Activated CD4-positive, alpha-beta T cell treated with anti-CD3 and anti-CD28 coated beads, Interleukin-2, Interleukin-6, amounts not matched to agents 100 ng/mL and 50 ng/mL, durations not matched to agents 16 hours and 8 hours (primary cell): ENCODE measurements at regions not wholly inside any gene's neighbourhood (a gene's known extent, or its start where the extent isn't known, plus 50 kb on each side); places are given as distances from the start of the nearest gene placed in this dataset.
"Not testable (repeated sequence)": the region's sequence is repeated elsewhere in the genome, so short reads cannot be mapped to it uniquely, and the experiment has no call there.

Experiments used
- DNase-seq: peaks from one replicate; pipeline ENCODE4 v3.0.0-alpha.2; 2020

DNA sequence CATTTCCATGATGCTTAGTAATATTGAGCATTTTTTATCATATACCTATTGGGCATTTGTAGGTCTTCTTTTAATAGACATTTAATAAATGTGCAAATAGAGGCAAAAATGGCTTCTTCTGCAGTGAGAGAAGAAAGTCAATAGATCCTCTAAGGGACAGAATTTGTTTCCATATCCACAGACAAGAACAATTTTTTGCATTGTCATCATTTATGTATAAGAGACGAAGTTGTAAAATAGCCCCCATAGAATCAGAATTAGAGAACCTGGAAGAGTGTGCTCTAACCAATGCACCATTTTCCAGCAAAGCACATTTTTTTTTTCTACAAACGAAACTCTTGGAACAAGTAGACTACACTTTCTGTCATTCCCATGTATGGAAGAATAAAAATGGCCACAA is 365.1 kb upstream of the PDE3A start:
- DNase-seq = no peak

DNA sequence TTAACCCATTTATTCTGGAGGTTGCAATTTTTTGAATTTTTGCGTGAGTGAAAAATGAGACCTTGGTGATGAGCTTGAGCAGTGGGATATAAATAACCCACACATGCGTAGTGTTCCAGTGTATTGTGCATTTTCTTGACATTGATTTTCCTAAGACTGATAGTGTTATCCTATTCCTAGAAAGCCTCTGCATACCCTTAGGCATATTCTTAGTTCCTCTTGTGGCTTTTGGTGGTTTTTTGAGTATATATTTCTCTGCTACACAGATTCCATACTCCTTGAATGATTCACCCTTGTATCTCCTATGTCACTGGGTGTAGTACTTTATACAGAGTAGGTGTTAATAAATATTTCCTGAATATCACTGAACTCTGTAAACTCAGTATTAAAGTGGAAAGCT is 363.4 kb upstream of the PDE3A start:
- DNase-seq = no peak

DNA sequence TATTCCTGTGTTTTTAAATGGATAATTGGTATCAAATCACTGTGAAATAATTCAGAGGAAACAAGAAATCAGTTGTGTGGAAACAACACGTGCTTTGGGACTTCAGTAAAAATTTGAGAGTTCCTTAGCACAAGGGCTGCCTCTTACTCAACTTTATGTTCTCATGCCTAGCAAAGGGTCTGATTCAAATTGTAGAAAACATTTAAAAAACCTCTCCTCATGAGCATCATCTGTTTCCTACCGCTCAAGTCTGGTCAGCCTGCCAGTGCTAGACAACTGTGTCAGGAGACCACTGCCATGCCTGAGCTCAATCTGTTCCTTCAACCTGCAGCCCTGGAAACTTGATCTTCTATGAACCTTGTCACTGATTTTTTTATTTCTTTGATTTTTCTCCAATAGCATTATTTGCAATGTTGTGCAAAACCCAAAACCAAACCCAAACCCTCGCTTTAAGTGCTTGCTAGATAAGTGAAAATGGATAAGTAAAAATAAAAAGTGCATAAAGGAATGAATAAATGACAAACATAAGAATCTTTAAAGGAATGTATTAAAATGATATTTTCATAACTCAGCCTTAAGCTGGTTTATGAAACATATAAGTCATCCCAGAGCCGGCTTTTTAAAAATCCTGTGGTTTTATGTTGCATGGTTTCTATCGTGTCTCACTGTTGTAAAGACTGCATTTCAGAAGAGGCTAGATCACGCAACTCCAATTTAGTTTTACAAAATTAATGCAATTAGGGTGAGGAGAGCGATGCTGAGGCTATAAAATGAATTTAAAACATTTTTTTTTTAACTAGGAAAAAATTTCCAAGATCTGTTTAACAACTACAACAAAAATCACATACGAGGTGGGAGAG is 361.2 kb upstream of the PDE3A start:
- DNase-seq = no peak

DNA sequence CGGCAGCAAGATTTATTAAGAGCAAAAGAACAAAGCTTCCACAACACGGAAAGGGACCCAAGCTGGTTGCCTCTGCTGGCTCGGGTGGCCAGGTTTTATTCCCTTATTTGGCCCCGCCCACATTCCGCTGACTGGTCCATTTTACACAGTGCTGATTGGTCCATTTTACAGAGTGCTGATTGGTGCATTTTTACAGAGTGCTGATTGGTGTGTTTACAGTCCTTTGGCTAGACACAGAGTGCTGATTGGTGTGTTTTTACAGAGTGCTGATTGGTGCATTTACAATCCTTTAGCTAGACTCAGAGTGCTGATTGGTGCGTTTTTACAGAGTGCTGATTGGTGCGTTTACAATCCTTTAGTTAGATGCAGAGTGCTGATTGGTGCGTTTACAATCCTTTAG is 358.4 kb upstream of the PDE3A start:
- not testable (repeated sequence) for DNase-seq

DNA sequence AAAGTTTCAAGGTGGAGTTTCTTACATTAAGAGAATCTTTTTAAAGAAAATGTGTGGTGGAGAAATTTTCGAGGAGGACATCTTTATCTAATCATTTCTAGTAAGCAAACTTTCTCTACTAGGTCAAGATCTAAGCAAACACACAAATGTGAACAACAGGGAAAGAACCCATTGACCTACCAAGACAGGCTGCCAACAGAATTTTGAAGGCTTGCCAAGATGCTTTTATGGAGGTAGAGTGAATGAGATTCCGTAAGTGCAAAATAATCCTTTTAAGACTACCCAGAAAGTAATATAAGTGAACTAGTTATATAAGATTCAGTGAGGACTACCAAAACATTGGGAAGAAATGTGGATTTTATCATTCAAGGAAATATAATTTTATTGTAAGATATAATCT is 357.1 kb upstream of the PDE3A start:
- DNase-seq = no peak

DNA sequence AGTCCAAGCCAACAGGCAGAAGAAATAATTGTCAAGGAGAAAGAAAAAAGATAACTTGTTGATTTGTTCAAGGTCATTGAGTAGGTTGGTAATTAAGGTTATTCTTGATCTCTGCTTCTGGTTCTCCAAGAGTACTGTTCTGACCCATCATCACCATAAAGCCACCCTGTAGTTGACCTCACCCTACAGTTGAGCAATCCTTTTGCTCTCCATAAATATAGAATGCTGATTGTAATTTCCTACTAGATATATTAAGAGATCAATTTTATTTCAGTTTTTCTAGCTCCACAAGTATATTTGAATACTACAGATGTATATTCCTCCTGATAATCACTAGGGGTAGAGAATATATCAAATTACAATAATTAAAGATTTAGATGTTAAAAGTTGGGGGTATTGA is 350.5 kb upstream of the PDE3A start:
- DNase-seq = no peak

DNA sequence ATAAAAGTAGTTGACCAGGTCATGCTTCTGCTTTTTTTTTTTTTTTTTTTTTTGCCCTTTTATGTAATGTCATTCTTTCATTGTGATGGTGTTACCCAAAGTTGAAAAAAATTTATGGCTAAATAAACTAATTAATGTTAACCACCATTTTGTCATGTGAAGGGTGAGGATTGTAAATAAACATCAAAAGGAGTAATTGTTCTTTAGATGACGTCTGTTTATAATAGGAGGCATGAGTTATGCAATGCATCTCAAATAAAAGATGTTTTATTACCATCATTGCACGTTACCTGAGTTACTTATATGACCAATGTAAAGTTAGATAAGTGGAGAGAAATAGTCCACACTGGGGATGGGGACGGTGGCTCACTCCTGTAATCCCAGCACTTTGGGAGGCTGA is 349.9 kb upstream of the PDE3A start:
- DNase-seq = no peak

DNA sequence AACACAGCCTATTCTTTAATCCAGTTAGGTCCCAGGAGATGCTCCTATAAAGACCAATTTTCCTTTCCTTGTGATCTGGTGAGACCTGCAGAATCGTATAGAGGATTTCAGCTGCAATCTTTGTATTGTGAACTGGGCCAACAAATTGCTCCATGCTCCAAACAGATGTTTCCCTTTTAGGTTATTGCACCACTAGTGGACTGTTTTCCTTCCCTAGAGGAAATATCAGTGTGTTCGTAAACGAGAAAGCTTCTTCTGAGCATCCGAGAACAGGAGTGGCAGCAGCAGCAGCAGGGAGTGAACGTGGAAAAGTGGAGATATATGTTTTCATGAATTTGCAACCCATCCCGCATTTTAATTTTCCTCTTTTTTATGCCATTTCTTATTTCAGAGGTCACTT is 344.1 kb upstream of the PDE3A start:
- DNase-seq = no peak

DNA sequence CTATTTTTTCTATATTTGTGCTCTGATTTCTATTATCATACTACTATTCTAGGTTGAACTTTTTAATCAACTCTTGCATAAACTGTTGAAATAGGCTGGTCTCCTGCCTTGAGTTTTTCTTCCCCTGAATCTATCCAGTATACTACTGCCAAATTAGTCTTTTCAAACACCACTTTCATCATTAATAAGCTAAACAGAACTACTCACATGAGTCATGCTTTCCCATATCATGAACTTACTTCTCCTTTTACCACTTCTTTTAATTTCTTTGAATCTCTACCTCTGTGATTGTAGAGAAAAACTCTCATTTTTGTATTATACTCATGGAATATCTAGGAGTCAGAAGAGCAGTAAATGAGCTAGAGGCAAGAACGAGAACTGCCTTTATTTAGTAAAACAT is 340.3 kb upstream of the PDE3A start:
- DNase-seq = no peak

DNA sequence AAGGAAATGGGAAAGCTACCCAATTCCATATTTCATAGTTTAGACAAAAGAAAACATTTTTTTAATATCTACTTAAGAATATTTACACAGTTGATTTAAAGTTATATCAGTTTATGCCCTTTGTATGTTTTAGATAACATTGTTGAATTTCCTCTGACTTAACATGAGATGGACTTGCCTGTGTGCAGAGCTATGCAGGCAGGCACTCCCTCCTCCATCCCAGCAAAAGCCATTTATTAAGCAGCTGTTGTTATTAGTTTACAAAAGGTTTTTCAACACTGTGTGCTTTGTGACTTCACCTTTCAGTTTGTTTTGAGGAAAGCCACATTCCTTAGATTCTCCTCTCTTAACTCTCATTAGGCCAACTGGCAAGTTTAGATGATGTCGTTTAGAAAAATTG is 337.5 kb upstream of the PDE3A start:
- no peak for DNase-seq

DNA sequence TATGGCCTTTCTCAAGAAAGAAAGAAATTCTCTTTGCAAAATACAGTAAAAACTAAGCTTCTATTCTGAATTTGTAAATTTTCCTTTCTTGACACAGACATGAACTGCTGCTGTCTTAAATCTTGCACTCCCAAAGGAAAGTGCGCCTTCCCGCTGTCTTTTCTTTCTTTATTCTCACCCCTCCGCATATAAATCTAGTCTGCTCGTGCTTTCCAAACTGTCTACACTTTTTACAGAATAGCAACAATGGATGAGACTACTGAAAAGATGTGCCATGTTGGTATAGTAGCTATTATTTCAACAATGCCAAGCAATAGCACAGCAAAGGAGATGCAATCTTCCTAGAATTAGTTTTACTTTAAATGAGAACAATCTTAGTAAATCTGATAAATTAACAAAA is 328.8 kb upstream of the PDE3A start:
- no peak for DNase-seq

DNA sequence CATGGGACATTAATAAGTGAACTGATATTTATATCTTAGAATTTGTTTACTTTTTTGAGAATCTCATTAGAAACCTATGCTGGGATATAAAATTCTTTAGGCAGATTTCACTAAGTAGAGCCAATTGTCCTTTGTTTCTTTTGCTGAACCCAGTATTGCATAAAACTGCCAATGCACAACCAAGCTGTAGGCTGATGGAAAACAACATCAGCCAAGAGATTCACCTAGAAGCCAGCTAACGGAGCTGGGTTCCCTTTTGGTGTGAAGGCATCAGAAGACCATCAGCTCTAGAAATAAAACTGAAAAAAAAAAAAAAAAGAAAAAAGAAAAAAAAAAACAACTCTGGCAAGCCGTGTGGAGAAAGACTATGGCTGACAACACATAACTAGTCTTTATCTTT is 328.2 kb upstream of the PDE3A start:
- DNase-seq = no peak

DNA sequence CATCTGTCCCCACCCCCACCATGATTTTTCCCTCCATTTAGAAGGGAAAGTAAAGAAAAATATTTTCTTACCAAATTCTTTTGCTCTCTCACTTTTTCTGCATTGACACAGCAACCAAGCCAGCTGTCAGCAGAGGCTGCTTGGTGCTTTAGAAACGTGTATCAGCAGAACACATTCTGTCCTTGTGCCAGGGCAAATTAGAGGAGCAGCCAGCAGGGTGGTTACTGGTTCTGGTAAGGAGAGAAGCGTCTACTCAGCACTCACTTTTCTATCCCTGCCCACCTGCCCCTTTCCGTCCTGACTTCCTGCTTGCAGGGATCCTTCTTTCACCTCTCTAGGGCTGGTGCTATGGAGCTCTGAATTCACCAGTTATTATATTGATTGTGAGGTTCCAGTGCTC is 327.5 kb upstream of the PDE3A start:
- DNase-seq = no peak

DNA sequence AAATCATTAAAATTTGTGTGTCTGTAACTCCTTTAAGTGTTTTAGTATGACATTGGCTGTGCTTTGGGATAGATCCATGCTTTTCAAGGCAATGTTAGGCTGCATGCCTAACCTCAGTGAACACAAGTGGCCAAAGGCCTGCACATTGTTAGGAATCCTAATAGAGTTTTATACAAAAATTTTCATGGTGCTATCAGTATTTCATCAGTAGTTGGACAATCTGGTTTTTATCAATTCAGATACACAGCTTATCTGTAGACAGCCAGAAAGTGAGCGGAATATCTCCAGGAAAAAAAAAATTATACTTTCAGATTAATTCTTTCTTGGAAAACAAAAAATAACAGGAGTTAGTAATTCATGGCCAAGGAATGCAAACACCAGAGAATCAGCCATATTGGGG is 324.0 kb upstream of the PDE3A start:
- no peak for DNase-seq

DNA sequence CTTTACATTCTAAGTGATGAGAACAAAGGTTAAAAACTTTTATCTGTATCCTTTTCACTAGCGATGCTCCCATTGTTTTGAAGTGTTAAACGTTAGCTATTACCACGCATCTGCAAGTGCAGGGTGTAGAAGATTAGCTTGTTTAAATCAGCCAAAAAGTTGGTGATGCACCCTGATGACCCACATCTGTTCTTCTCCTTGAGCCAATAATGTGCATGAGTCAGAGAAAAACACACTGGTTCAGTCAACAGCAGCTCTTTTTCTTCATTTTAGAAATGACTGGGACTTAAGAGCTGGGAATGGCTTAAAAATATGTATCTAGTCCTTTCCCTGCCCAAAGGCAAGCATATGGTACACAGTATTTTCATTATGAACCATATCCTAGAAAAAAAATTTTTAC is 323.5 kb upstream of the PDE3A start:
- no peak for DNase-seq

DNA sequence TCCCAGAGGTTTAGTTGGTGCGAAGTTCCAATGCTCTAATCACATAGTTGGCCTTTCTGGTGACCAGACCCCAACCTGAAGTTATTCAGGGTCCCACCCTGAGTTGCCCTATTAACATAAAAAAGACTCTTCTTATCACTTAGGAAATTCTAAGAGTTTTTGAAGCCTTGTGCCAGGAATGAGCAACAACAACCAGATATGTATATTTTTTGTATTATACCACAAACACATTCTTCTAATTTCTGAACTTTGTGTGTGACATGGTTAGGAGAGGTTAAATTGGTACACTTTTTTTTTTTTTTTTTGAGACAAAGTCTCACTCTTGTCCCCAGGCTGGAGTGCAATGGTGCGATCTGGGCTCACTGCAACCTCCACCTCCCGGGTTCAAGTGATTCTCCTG is 320.4 kb upstream of the PDE3A start:
- DNase-seq = no peak

DNA sequence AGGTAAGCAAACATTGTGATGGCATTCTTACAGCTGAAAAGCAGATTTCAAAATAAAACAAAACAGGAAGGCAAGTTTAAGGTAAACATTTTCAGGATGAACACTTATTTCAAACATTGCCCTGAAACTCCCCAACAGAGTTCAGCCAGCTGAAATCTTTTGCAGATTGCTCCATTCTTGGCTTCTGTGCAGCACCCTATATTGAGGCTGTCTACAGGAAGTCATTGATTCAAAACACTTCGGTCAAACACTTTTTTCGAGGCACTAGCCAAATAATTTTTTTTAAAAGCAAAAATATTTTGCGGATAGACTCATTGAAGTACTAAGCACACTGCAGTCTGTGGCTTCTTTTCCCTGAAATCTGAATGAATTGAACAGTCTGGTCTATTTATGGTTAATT is 318.1 kb upstream of the PDE3A start:
- DNase-seq = no peak

DNA sequence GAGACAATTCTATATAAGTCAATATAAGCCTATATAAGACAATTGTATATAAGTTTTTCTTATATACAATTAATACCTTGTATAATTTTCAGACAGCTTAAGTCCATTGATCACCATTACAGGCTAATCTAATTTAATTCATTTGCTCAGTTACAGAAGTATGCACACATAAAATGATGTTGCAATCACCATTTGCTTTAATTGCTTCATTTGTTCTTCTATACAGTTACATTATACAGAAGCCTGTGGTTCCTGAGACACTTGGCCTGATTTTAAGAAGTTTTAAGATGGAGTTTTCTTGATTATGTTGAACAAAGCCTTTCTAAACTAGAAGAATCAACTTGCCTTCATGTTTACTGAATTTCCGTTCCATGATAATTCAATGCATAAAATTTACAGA is 314.6 kb upstream of the PDE3A start:
- no peak for DNase-seq

DNA sequence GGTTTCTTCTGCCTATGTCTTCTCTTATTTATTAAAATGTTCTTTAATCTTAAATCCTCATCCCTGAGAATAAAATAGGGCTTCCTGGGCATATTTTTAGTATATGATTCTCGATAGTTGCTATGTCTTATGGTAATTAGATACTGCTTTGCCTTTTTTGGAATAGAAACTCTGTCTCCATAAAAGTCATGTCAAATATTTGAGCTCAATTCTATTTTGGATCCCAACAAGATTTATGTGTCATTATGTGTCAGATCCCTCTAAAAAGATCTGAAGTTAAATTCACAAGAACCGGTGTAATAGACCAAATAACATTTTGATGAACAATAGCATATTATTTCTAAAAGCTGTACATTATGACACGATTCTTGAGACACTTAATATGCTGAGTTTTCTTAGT is 312.5 kb upstream of the PDE3A start:
- DNase-seq = no peak

DNA sequence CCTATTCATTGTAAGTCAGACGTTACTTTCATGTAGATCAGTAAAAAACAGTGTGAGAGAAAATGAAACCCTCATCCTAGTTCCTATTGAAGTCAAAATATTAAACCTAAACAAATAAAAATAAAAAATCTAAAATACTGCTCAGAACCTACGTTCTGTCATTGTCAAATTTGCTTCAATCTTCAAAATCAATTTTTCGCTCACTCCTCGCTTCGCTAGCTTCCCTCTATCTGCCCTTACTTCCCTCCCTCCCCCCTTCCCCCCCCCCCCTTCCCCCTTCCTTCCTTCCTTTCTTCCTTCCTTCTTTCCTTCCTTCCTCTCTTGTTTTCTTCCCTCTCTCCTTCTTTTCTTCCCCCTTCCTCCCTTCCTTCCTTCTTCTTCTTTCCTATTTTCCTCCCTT is 310.9 kb upstream of the PDE3A start:
- no peak for DNase-seq

DNA sequence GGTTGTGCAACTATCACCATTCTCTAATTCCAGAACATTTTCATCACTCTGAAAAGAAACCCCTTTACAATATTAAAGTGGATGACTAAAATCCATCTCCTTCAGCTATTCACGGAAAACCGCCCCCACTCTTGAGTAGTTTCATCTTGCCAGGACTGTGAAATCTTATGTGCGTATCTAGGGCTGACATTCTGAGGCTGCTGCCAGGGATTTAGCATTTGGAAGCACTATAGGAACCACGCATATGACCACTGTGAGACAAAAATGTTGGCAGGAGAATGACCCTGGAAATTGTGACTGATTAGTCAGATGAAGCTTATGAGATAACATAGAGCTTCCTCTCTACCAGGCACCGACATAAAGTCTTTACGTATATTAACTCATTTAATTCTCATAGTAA is 305.2 kb upstream of the PDE3A start:
- no peak for DNase-seq

DNA sequence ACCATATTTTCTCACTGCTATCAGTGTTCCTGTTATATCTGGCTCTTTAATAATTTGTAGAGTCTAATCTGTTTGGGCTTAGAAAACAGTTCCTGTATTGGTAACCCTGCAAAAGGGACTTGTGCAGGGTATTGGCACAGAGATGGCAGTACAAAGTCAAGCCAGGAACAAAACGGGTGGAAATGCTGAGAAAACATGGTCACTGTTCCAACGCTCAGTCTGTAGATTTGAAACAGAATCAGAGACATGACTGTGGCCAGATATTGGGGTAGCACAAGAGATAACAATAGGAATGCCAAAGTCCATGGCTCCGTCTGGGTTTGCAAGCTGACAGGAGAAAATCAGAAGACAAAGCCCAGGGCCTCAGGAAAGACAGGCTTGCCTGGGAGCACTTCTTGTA is 290.7 kb upstream of the PDE3A start:
- no peak for DNase-seq

DNA sequence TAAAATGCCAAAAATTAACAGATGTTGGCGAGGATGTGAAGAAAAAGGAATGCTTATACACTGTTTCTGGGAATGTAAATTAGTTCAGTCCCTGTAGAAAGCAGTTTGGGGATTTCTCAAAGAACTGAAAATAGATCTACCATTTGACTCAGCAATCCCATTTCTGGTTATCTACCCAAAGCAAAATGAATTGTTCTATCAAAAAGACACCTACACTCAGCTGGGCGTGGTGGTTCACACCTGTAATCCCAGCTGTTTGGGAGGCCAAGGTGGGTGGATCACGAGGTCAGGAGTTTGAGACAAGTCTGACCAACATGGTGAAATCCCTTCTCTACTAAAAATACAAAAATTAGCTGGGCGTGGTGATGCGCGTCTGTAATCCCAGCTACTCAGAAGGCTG is 279.3 kb upstream of the PDE3A start:
- no peak for DNase-seq

DNA sequence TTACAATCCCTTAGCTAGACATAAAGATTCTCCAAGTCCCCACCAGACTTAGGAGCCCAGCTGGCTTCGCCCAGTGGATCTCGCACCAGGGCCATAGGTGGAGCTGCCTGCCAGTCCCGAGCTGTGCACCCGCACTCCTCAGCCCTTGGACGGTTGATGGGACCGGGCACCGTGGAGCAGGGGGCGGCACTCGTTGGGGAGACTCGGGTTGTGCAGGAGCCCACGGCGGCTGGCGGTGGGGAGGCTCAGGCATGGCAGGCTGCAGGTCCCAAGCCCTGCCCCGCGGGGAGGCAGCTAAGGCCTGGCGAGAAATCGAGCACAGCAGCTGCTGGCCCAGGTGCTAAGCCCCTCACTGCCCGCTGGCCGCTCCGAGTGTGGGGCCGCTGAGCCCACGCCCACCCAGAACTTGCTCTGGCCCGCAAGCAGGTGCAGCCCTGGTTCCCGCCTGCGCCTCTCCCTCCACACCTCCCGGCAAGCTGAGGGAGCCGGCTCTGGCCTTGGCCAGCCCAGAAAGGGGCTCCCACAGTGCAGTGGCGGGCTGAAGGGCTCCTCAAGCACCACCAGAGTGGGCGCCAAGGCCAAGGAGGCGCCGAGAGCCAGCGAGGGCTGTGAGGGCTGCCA is 275.0 kb upstream of the PDE3A start:
- DNase-seq = not testable (repeated sequence)

DNA sequence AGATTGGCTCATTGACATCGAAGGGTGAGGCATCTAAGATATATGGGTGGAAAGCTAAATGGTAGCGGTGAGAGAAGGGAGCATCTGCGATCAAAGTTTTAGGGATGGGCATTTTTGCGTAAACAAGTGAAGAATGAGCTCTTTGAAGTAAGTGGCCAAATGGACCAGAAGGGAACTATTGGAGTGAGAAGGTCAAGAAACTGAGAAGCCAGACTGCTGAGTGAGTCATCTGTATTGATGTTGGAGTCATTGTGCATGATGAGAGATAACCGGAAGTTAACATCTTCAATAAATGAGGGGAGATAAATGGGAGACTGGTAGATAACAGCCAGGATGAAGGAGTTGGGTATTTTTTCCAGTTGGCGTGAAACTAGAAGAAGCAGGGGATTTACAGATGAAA is 271.9 kb upstream of the PDE3A start:
- no peak for DNase-seq
